ENCODE measurements at regions not wholly inside any gene's neighbourhood (a gene's known extent, or its start where the extent isn't known, plus 50 kb on each side); places are given as distances from the start of the nearest gene placed in this dataset.

DNA sequence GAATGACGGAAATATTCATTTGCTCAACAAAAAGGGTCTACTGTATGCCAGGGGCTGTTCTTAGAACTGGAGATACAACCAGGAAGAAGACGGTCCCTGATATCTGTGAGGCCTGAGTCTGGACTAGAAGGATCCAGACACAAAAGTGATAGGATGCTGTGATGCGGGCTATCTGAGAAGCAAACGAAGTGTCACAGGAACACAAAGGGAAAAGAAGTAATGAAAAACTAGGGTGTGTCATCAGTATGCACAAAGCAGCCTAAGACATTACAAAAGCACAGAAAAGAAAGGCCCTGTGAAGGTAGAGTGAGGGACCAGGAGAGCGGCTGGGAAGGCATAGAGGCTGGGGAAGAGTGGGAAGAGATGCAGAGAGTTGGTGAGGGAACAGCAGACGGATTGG is 63.3 kb upstream of the C3orf80 start:
- TF ChIP-seq POLR2A (IDR thresholded peaks at IDR 0.05) = no peak
- H3K4me1 ChIP-seq = no peaks in the 10 kb centered on the region
- H3K9me3 ChIP-seq = no peaks in the 10 kb centered on the region
- no peaks in the 10 kb centered on the region for H3K27me3 ChIP-seq
- in situ Hi-C loops (cut with MboI; ENCODE audit: low sequenced_read_pairs in 4 of 4) = no loop called here
- no peak overlapping the region for H3K4me3 ChIP-seq
- H3K36me3 ChIP-seq = no peaks in the 10 kb centered on the region
- intact Hi-C loops (cut with DNase I; ENCODE audit: low total_unique reads) = loop anchor here (10.0 kb wide), 1 partner anchor 253 kb away; no protein-coding TSS in a partner anchor
- ATAC-seq (no peak), DNase-seq (no peak)
- no peak overlapping the region for H3K27ac ChIP-seq

DNA sequence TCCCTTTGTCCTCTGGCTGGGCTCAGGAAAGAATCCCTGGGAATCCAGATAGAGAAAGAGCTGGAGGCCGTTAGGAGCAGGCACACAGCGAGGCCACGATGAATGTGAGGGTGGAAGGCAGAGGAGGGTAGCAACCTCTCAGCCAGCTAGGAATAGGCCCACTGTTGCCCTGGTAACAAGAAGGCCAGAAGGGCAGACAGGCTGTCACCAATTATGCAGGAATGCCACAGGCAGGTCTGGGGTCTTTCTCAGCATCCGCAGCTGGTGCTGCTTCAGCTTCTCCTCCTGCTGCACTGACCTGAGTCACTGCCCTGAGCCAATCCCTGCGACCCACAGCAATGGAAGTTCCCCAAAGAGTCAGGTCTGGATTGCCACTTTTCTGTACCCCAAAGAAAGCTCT is 62.8 kb upstream of the C3orf80 start:
- Histone ChIP-seq H3K4me1 (no peaks in the 10 kb centered on the region), H3K27me3 (no peaks in the 10 kb centered on the region), H3K27ac (no peak overlapping the region), H3K4me3 (no peak overlapping the region), H3K36me3 (no peaks in the 10 kb centered on the region), H3K9me3 (no peaks in the 10 kb centered on the region)
- no peak for ATAC-seq
- TF ChIP-seq POLR2A (IDR thresholded peaks at IDR 0.05) = no peak
- TF ChIP-seq, protein P1, sequence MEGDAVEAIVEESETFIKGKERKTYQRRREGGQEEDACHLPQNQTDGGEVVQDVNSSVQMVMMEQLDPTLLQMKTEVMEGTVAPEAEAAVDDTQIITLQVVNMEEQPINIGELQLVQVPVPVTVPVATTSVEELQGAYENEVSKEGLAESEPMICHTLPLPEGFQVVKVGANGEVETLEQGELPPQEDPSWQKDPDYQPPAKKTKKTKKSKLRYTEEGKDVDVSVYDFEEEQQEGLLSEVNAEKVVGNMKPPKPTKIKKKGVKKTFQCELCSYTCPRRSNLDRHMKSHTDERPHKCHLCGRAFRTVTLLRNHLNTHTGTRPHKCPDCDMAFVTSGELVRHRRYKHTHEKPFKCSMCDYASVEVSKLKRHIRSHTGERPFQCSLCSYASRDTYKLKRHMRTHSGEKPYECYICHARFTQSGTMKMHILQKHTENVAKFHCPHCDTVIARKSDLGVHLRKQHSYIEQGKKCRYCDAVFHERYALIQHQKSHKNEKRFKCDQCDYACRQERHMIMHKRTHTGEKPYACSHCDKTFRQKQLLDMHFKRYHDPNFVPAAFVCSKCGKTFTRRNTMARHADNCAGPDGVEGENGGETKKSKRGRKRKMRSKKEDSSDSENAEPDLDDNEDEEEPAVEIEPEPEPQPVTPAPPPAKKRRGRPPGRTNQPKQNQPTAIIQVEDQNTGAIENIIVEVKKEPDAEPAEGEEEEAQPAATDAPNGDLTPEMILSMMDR (IDR thresholded peaks at IDR 0.05 in 4 of 5, conservative IDR thresholded peaks at IDR 0.05 in 1 of 5) = no peak
- DNase-seq = no peak
- in situ Hi-C loops (cut with MboI; ENCODE audit: low sequenced_read_pairs in 4 of 4) (no loop called here), intact Hi-C loops (cut with DNase I; ENCODE audit: low total_unique reads) (loop anchor here (10.0 kb wide), 1 partner anchor 252 kb away; no protein-coding TSS in a partner anchor)

DNA sequence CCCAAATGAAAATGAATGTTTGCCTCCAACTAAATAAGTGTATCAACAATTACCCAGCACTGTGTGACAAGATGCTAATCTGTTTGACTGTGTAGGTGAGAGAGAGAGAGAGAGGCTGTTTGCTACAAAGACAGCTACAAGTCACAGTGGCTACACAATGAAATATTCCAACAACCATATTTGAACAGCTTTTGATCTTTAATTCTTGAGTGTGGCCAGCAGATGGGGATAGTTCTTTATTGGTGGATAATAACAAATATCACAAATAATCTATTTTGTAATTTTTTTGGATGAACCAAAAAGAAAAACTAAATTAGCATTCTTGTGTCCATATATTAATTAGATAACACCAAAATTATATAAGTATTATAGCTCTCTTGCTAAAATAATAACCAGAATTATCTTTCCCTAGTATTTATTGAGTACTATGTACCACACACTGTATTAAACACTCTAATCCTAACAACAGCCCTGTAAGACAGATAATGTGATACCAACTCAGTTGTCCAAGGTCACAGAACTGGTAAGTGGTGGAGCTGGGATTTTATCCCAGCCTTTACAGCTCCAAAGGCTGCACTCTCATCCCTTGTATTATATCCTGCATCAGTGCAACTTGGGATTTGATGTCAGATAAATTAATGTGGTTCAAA is 61.9 kb upstream of the C3orf80 start:
- no peak for TF ChIP-seq POLR2A (IDR thresholded peaks at IDR 0.05)
- TF ChIP-seq, protein P1 (IDR thresholded peaks at IDR 0.05 in 4 of 5, conservative IDR thresholded peaks at IDR 0.05 in 1 of 5) = peak in 1 of 5 experiments; percentile 18
- in situ Hi-C loops (cut with MboI; ENCODE audit: low sequenced_read_pairs in 4 of 4) = no loop called here
- DNase-seq (no peak), ATAC-seq (no peak)
- Histone ChIP-seq H3K36me3 (no peaks in the 10 kb centered on the region), H3K4me1 (no peaks in the 10 kb centered on the region), H3K9me3 (no peaks in the 10 kb centered on the region), H3K27ac (no peak overlapping the region), H3K27me3 (no peaks in the 10 kb centered on the region), H3K4me3 (no peak overlapping the region)
- intact Hi-C loops (cut with DNase I; ENCODE audit: low total_unique reads) = loop anchor here (10.0 kb wide), 1 partner anchor 251 kb away; no protein-coding TSS in a partner anchor

DNA sequence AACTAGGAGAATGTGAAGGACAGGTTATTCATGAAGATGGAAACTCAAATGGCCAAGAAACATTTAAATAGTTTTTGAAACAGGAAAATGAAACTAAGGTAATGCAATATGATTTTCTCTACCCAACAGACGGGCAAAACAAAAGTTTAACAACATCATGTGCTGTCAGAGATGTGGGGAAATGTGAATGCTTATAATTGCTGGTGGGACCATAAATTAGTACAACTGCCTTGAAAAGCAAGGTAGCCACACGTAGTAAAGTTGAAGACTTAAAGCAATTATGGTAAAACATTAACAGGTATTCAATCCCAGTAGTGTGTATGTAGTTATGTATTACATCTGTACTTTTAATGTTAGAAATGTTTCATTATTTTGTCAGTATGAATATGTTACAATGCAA is 57.0 kb upstream of the C3orf80 start:
- TF ChIP-seq POLR2A (IDR thresholded peaks at IDR 0.05) = no peak
- TF ChIP-seq, protein P1 (IDR thresholded peaks at IDR 0.05 in 4 of 5, conservative IDR thresholded peaks at IDR 0.05 in 1 of 5) = no peak
- ATAC-seq = no peak
- Histone ChIP-seq H3K27ac (no peak overlapping the region), H3K9me3 (no peaks in the 10 kb centered on the region), H3K4me3 (no peak overlapping the region), H3K36me3 (no peaks in the 10 kb centered on the region), H3K27me3 (no peaks in the 10 kb centered on the region), H3K4me1 (no peaks in the 10 kb centered on the region)
- intact Hi-C loops (cut with DNase I; ENCODE audit: low total_unique reads) = loop anchor here (10.0 kb wide), 1 partner anchor 247 kb away; no protein-coding TSS in a partner anchor
- in situ Hi-C loops (cut with MboI; ENCODE audit: low sequenced_read_pairs in 4 of 4) = no loop called here
- no peak for DNase-seq

DNA sequence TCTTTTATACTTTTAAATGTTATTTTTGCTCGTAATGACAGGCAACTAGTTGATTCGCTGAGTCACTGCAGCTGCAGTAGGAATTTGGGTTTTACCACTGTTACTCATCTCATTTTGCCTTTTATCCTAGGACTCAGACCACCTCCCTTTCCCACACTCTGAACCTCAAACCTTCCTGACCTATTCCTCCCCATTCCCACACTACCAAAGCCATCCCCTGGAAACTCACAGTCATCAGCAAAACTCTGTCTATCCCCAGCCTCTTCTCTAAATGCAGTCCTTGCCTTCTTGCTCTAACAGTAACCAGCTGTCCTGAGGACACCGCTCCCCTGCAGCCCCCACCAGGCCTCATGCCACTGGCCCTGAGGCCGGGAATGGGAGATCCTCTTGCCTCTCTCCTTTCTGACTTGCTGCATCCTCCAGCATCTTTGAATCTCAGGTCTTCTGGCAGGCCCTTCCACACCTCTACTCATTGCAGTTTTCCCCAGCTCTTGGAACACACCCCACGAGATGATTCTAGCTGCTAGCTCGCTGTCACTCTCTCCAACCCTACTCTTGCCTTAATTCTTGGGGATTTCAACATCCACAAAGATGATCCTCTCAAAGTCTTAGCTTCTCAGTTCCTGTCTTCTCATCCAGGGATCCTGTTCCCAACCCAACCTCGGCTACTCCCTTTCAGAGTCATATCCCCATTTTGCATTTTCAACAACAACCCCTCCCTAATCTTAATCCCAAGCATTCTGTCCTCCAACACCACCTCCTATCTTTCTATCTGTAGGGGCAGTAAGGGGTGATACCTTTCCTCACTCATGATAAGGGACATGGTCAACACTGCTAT is 55.9 kb upstream of the C3orf80 start:
- DNase-seq (no peak), ATAC-seq (no peak)
- no peak for TF ChIP-seq POLR2A (IDR thresholded peaks at IDR 0.05)
- TF ChIP-seq, protein P1 (IDR thresholded peaks at IDR 0.05 in 4 of 5, conservative IDR thresholded peaks at IDR 0.05 in 1 of 5) = no peak
- intact Hi-C loops (cut with DNase I; ENCODE audit: low total_unique reads) (loop anchor here (10.0 kb wide), 1 partner anchor 245 kb away; no protein-coding TSS in a partner anchor), in situ Hi-C loops (cut with MboI; ENCODE audit: low sequenced_read_pairs in 4 of 4) (no loop called here)
- Histone ChIP-seq H3K36me3 (no peaks in the 10 kb centered on the region), H3K9me3 (no peaks in the 10 kb centered on the region), H3K27ac (no peak overlapping the region), H3K4me1 (no peaks in the 10 kb centered on the region), H3K27me3 (no peaks in the 10 kb centered on the region), H3K4me3 (no peak overlapping the region)
